ENCODE measurements at regions not wholly inside any gene's neighbourhood (a gene's known extent, or its start where the extent isn't known, plus 50 kb on each side); places are given as distances from the start of the nearest gene placed in this dataset.

DNA sequence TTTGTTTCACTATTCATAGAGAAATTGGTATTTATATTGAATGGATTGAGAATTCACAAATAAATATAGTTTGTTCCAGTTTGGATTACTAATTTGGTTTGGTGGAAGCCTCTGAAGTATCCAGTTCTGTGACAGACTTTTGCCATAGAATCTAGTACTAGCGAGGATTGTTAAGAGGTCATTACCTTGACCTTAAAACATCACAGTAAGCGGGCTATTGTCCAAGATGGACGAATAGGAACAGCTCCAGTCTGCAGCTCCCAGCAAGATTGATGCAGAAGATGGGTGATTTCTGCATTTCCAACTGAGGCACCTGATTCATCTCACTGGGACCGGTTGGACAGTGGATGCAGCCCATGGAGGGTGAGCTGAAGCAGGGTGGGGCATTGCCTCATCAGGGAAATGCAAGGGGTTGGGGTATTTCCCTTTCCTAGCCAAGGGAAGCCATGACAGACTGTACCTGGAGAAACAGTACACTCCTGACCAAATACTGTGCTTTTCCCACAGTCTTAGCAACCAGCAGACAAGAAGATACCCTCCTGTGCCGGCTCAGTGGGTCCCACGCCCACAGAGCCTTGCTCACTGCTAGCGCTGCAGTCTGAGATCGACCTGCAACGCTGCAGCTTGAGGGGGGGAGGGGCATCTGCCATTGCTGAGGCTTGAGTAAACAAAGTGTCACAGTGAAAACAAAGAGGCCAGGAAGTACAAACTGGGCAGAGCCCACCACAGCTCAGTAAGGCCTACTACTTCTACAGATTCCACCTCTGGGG lies 66.4 kb upstream of the NEDD9 start:
- H3K27me3 ChIP-seq (ENCODE audit: insufficient read depth, poor library complexity, severe bottlenecking), result no peaks in the 10 kb centered on the region
- no peak overlapping the region for H3K27ac ChIP-seq (ENCODE audit: poor library complexity, severe bottlenecking)
- no peaks in the 10 kb centered on the region for H3K4me1 ChIP-seq (ENCODE audit: insufficient read depth, poor library complexity, severe bottlenecking)
- no peaks in the 10 kb centered on the region for H3K9me3 ChIP-seq (ENCODE audit: severe bottlenecking)
- ATAC-seq (ENCODE audit: low read depth) (no peak), DNase-seq (ENCODE audit: low spot score) (no peak)
- no peaks in the 10 kb centered on the region for H3K36me3 ChIP-seq (ENCODE audit: low read depth)
- H3K4me3 ChIP-seq (ENCODE audit: severe bottlenecking), result no peak overlapping the region
- TF ChIP-seq, protein P1, sequence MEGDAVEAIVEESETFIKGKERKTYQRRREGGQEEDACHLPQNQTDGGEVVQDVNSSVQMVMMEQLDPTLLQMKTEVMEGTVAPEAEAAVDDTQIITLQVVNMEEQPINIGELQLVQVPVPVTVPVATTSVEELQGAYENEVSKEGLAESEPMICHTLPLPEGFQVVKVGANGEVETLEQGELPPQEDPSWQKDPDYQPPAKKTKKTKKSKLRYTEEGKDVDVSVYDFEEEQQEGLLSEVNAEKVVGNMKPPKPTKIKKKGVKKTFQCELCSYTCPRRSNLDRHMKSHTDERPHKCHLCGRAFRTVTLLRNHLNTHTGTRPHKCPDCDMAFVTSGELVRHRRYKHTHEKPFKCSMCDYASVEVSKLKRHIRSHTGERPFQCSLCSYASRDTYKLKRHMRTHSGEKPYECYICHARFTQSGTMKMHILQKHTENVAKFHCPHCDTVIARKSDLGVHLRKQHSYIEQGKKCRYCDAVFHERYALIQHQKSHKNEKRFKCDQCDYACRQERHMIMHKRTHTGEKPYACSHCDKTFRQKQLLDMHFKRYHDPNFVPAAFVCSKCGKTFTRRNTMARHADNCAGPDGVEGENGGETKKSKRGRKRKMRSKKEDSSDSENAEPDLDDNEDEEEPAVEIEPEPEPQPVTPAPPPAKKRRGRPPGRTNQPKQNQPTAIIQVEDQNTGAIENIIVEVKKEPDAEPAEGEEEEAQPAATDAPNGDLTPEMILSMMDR (IDR thresholded peaks at IDR 0.05; ENCODE audit: poor library complexity, severe bottlenecking), result no peak

- DNase-seq (ENCODE audit: low spot score) (no peak), ATAC-seq (ENCODE audit: low read depth) (no peak)
- Histone ChIP-seq H3K27me3 (ENCODE audit: insufficient read depth, poor library complexity, severe bottlenecking) (no peaks in the 10 kb centered on the region), H3K9me3 (ENCODE audit: severe bottlenecking) (no peaks in the 10 kb centered on the region), H3K36me3 (ENCODE audit: low read depth) (no peaks in the 10 kb centered on the region), H3K4me1 (ENCODE audit: insufficient read depth, poor library complexity, severe bottlenecking) (no peaks in the 10 kb centered on the region), H3K4me3 (ENCODE audit: severe bottlenecking) (no peak overlapping the region), H3K27ac (ENCODE audit: poor library complexity, severe bottlenecking) (no peak overlapping the region)
- TF ChIP-seq, protein P1 (IDR thresholded peaks at IDR 0.05; ENCODE audit: poor library complexity, severe bottlenecking), result no peak
Observed at GRCh38 chr6:11297376-11297729, 64.9 kb upstream of the NEDD9 start.

- no peaks in the 10 kb centered on the region for H3K9me3 ChIP-seq (ENCODE audit: severe bottlenecking)
- DNase-seq (ENCODE audit: low spot score) (no peak), ATAC-seq (ENCODE audit: low read depth) (no peak)
- no peaks in the 10 kb centered on the region for H3K36me3 ChIP-seq (ENCODE audit: low read depth)
- no peak overlapping the region for H3K27ac ChIP-seq (ENCODE audit: poor library complexity, severe bottlenecking)
- H3K4me1 ChIP-seq (ENCODE audit: insufficient read depth, poor library complexity, severe bottlenecking), result no peaks in the 10 kb centered on the region
- H3K27me3 ChIP-seq (ENCODE audit: insufficient read depth, poor library complexity, severe bottlenecking), result no peaks in the 10 kb centered on the region
- H3K4me3 ChIP-seq (ENCODE audit: severe bottlenecking), result no peak overlapping the region
- TF ChIP-seq, protein P1 (IDR thresholded peaks at IDR 0.05; ENCODE audit: poor library complexity, severe bottlenecking), result no peak
Observed at GRCh38 chr6:11296449-11297375, 64.2 kb upstream of the NEDD9 start.

GRCh38 chr6:11295969-11296368 lies 63.5 kb upstream of the NEDD9 start:
- TF ChIP-seq, protein P1 (IDR thresholded peaks at IDR 0.05; ENCODE audit: poor library complexity, severe bottlenecking), result no peak
- Histone ChIP-seq H3K4me1 (ENCODE audit: insufficient read depth, poor library complexity, severe bottlenecking) (no peaks in the 10 kb centered on the region), H3K36me3 (ENCODE audit: low read depth) (no peaks in the 10 kb centered on the region), H3K27ac (ENCODE audit: poor library complexity, severe bottlenecking) (no peak overlapping the region), H3K27me3 (ENCODE audit: insufficient read depth, poor library complexity, severe bottlenecking) (no peaks in the 10 kb centered on the region), H3K4me3 (ENCODE audit: severe bottlenecking) (no peak overlapping the region), H3K9me3 (ENCODE audit: severe bottlenecking) (no peaks in the 10 kb centered on the region)
- DNase-seq (ENCODE audit: low spot score) (no peak), ATAC-seq (ENCODE audit: low read depth) (no peak)
